ENCODE measurements at regions not wholly inside any gene's neighbourhood (a gene's known extent, or its start where the extent isn't known, plus 50 kb on each side); places are given as distances from the start of the nearest gene placed in this dataset.

- peak in 1 of 2 experiments; percentile 36 for DNase-seq (ENCODE audit: low read depth in 1 of 2, low spot score in 2 of 2)
- no peaks in the 10 kb centered on the region for H3K27me3 ChIP-seq (replicated peaks)
- H3K4me1 ChIP-seq (replicated peaks) = peaks cover 6% of the 10 kb centered on the region
- H3K36me3 ChIP-seq = no peaks in the 10 kb centered on the region
- H3K4me3 ChIP-seq = no peak overlapping the region
- H3K27ac ChIP-seq = no peak overlapping the region
- peaks cover 6% of the 10 kb centered on the region for H3K9me3 ChIP-seq (replicated peaks)
These were observed 65.3 kb downstream of the METRNL start for GRCh38 chr17:83144421-83145357.

- no peaks in the 10 kb centered on the region for H3K36me3 ChIP-seq
- H3K4me3 ChIP-seq = no peak overlapping the region
- DNase-seq (ENCODE audit: low read depth in 1 of 2, low spot score in 2 of 2) = peak in 1 of 2 experiments; percentile 32
- H3K9me3 ChIP-seq (replicated peaks) = peaks cover 6% of the 10 kb centered on the region
- peaks cover 12% of the 10 kb centered on the region for H3K4me1 ChIP-seq (replicated peaks)
- no peaks in the 10 kb centered on the region for H3K27me3 ChIP-seq (replicated peaks)
- H3K27ac ChIP-seq = no peak overlapping the region
These were observed 65.9 kb downstream of the METRNL start for GRCh38 chr17:83145358-83145738.

GRCh38 chr17:83145831-83146230 lies 66.4 kb downstream of the METRNL start:
- no peak overlapping the region for H3K4me3 ChIP-seq
- H3K27ac ChIP-seq = no peak overlapping the region
- peaks cover 17% of the 10 kb centered on the region for H3K4me1 ChIP-seq (replicated peaks)
- peak in 1 of 2 experiments; percentile 35 for DNase-seq (ENCODE audit: low read depth in 1 of 2, low spot score in 2 of 2)
- H3K9me3 ChIP-seq (replicated peaks) = peaks cover 6% of the 10 kb centered on the region; the same call in 1 of the 2 replicates
- no peaks in the 10 kb centered on the region for H3K36me3 ChIP-seq
- H3K27me3 ChIP-seq (replicated peaks) = no peaks in the 10 kb centered on the region

GRCh38 chr17:83146347-83146746 lies 66.9 kb downstream of the METRNL start:
- Histone ChIP-seq H3K9me3 (replicated peaks) (peaks cover 6% of the 10 kb centered on the region; the same call in 1 of the 2 replicates), H3K4me1 (replicated peaks) (peaks cover 22% of the 10 kb centered on the region), H3K27me3 (replicated peaks) (no peaks in the 10 kb centered on the region), H3K4me3 (no peak overlapping the region), H3K36me3 (no peaks in the 10 kb centered on the region), H3K27ac (no peak overlapping the region)
- DNase-seq (ENCODE audit: low read depth in 1 of 2, low spot score in 2 of 2) = no peak

- H3K9me3 ChIP-seq (replicated peaks) = no peaks in the 10 kb centered on the region; the same call in 1 of the 2 replicates
- no peak overlapping the region for H3K4me3 ChIP-seq
- H3K36me3 ChIP-seq = no peaks in the 10 kb centered on the region
- no peaks in the 10 kb centered on the region for H3K27me3 ChIP-seq (replicated peaks)
- peaks cover 32% of the 10 kb centered on the region for H3K4me1 ChIP-seq (replicated peaks)
- no peak for DNase-seq (ENCODE audit: low read depth in 1 of 2, low spot score in 2 of 2)
- no peak overlapping the region for H3K27ac ChIP-seq
These were observed 67.9 kb downstream of the METRNL start for GRCh38 chr17:83147280-83147679.

GRCh38 chr17:83148317-83149028 lies 69.1 kb downstream of the METRNL start:
- Histone ChIP-seq H3K9me3 (replicated peaks) (no peaks in the 10 kb centered on the region), H3K36me3 (no peaks in the 10 kb centered on the region), H3K4me1 (replicated peaks) (peaks cover 40% of the 10 kb centered on the region), H3K27ac (no peak overlapping the region), H3K4me3 (no peak overlapping the region), H3K27me3 (replicated peaks) (no peaks in the 10 kb centered on the region)
- peak in 1 of 2 experiments; percentile 33 for DNase-seq (ENCODE audit: low read depth in 1 of 2, low spot score in 2 of 2)

GRCh38 chr17:83149029-83149725 lies 69.8 kb downstream of the METRNL start:
- Histone ChIP-seq H3K36me3 (no peaks in the 10 kb centered on the region), H3K9me3 (replicated peaks) (no peaks in the 10 kb centered on the region), H3K4me3 (no peak overlapping the region), H3K4me1 (replicated peaks) (peaks cover 46% of the 10 kb centered on the region), H3K27ac (no peak overlapping the region), H3K27me3 (replicated peaks) (no peaks in the 10 kb centered on the region)
- DNase-seq (ENCODE audit: low read depth in 1 of 2, low spot score in 2 of 2) = peak in 1 of 2 experiments; percentile 32

- Histone ChIP-seq H3K27ac (peak overlapping the region; percentile 71), H3K9me3 (replicated peaks) (no peaks in the 10 kb centered on the region), H3K4me1 (replicated peaks) (peaks cover 53% of the 10 kb centered on the region), H3K36me3 (no peaks in the 10 kb centered on the region), H3K4me3 (no peak overlapping the region), H3K27me3 (replicated peaks) (no peaks in the 10 kb centered on the region)
- DNase-seq (ENCODE audit: low read depth in 1 of 2, low spot score in 2 of 2) = peak in 1 of 2 experiments; percentile 50
These were observed 70.4 kb downstream of the METRNL start for GRCh38 chr17:83149761-83150251.

GRCh38 chr17:83150369-83151055 lies 71.1 kb downstream of the METRNL start:
- peak overlapping the region; percentile 71 for H3K27ac ChIP-seq
- H3K27me3 ChIP-seq (replicated peaks) = no peaks in the 10 kb centered on the region
- no peak overlapping the region for H3K4me3 ChIP-seq
- H3K4me1 ChIP-seq (replicated peaks) = peaks cover 60% of the 10 kb centered on the region
- no peaks in the 10 kb centered on the region for H3K36me3 ChIP-seq
- H3K9me3 ChIP-seq (replicated peaks) = no peaks in the 10 kb centered on the region
- DNase-seq (ENCODE audit: low read depth in 1 of 2, low spot score in 2 of 2) = peak; percentile 53 to 63

GRCh38 chr17:83151056-83151441 lies 71.6 kb downstream of the METRNL start:
- H3K27me3 ChIP-seq (replicated peaks) = no peaks in the 10 kb centered on the region
- no peak for DNase-seq (ENCODE audit: low read depth in 1 of 2, low spot score in 2 of 2)
- peak overlapping the region; percentile 71 for H3K27ac ChIP-seq
- no peaks in the 10 kb centered on the region for H3K36me3 ChIP-seq
- no peaks in the 10 kb centered on the region for H3K9me3 ChIP-seq (replicated peaks)
- H3K4me1 ChIP-seq (replicated peaks) = peaks cover 65% of the 10 kb centered on the region
- H3K4me3 ChIP-seq = peak overlapping the region; percentile 0; the same call in 1 of the 2 replicates

- H3K4me3 ChIP-seq = peak overlapping the region; percentile 0; the same call in 1 of the 2 replicates
- peak; percentile 94 to 97 for DNase-seq (ENCODE audit: low read depth in 1 of 2, low spot score in 2 of 2)
- no peaks in the 10 kb centered on the region for H3K9me3 ChIP-seq (replicated peaks)
- H3K27ac ChIP-seq = peak overlapping the region; percentile 71
- H3K36me3 ChIP-seq = no peaks in the 10 kb centered on the region
- peaks cover 71% of the 10 kb centered on the region for H3K4me1 ChIP-seq (replicated peaks)
- no peaks in the 10 kb centered on the region for H3K27me3 ChIP-seq (replicated peaks)
These were observed 72.2 kb downstream of the METRNL start for GRCh38 chr17:83151442-83152226.

- H3K4me3 ChIP-seq = no peak overlapping the region
- DNase-seq (ENCODE audit: low read depth in 1 of 2, low spot score in 2 of 2) = peak in 1 of 2 experiments; percentile 44
- H3K27ac ChIP-seq = peak overlapping the region; percentile 71
- H3K36me3 ChIP-seq = no peaks in the 10 kb centered on the region
- H3K27me3 ChIP-seq (replicated peaks) = no peaks in the 10 kb centered on the region
- no peaks in the 10 kb centered on the region for H3K9me3 ChIP-seq (replicated peaks)
- H3K4me1 ChIP-seq (replicated peaks) = peaks cover 71% of the 10 kb centered on the region
These were observed 72.9 kb downstream of the METRNL start for GRCh38 chr17:83152227-83152744.

Data from SJSA1 (cell line).